Activated T-cell treated with anti-CD3 and anti-CD28 coated beads, Interleukin-2, amount 50 U/mL, for 48 hours (primary cell): ENCODE measurements at regions not wholly inside any gene's neighbourhood (a gene's known extent, or its start where the extent isn't known, plus 50 kb on each side); places are given as distances from the start of the nearest gene placed in this dataset.
"Not testable (repeated sequence)": the region's sequence is repeated elsewhere in the genome, so short reads cannot be mapped to it uniquely, and the experiment has no call there.

Experiments
- DNase-seq, 2 experiments: peaks; one replicate each; pipeline ENCODE4 v3.0.0-alpha.2; 2020

DNA sequence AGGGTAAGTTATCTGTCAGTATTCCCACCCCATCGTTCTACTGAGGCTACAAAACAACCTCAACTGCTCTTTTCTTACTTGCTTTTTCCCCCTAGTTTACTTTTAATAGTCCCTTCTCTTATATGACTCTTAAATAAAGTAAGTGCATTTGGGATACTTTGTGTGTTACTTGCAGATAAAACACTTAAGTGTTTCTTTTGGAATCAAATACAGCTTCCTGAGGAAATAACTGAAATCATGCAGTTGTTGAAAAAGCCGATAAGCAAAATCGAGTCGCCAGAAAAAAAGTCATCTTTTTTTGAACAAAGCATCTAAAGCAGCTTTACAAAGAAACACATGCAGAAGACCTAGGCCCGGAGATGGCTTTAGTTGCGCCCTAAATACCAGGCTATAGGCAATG, 53.5 kb upstream of the EPB41L4A start:
- no peak for DNase-seq

- DNase-seq = no peak
Measured at GRCh38 chr5:112473989-112474388, 54.9 kb upstream of the EPB41L4A start.

GRCh38 chr5:112475747-112476365, 56.8 kb upstream of the EPB41L4A start:
- DNase-seq = no peak

DNA sequence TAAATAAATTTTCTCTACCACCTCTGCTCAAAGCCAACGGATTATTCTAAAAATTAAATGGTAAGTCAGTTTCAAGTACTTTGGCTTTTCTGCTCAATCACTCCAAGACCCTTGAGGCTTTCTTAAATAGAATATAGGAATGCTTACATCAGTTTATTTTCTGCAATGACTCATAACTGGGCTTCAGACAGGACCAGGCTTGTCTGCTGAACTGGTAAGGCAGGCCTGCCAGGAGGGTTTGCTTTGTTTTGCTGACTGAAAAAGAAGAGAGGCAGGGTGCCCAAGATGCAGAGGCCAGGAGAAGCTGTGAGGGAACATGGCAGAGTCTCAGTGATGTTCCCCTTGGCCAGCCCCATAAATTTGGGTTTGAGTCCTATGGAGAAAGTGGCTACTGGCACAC, 60.3 kb upstream of the EPB41L4A start:
- DNase-seq = no peak

- no peak for DNase-seq
Measured at GRCh38 chr5:112480501-112480900, 61.4 kb upstream of the EPB41L4A start.

DNA sequence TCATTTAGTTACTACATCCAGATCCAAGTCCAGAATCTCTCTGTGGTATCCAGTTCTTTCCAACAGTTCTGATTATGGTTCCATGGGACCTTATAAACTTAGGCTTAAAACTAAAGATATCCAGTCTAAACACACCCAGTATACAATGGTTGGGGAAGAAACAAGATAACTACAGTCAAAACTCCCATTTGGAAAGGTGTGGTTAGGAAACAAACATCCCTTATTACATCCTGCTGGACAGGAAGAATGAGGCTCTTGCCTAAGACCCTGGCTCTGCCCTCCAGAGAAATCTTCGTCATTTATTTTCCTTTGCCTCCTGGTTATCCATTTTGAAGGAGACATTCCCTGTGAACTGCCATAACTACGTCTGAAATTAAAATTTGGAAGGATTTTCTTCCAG, 64.6 kb upstream of the EPB41L4A start:
- DNase-seq = no peak

- no peak for DNase-seq
Measured at GRCh38 chr5:112485934-112486355, 66.9 kb upstream of the EPB41L4A start.

DNA sequence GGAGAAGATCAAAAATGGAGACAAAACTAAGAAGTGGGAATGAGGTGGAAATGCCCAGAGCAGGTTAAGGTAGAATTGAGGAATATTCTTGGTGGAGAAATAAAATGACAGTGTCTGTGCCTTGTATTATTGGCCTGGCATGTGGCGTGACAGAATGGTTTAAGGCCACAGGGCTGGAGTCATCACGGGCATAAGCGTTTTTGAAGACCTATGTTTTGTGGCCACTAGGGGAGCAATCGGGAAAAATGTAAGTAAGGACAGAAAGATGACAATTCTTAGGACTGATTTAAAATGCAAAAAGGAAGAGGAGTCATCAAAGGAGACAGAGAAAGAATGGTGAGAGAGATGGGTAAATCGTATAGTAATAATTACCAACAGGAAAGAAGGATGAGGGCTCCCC, 72.2 kb upstream of the EPB41L4A start:
- DNase-seq = no peak

DNA sequence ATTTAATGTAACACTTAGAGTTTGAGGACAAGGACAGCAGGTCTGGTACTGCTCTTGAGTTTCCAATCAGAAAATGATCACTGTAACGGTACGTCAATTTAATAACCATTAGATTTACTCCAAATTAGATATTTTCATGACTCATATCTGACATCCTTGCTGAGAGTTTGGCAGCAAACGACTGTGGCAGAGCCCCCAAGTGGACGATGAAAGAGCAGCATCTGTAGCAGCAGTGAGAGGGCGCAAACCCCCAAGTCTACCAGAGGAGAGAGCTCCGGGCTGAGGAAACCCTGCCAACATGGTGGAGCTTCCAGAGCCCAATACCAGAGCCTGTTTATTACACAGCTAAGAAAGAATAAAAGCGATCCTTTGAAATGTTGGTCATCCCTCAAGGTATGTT, 73.2 kb upstream of the EPB41L4A start:
- peak; percentile 27 to 38 for DNase-seq

GRCh38 chr5:112503749-112504501, 84.8 kb upstream of the EPB41L4A start:
- not testable (repeated sequence) for DNase-seq

DNA sequence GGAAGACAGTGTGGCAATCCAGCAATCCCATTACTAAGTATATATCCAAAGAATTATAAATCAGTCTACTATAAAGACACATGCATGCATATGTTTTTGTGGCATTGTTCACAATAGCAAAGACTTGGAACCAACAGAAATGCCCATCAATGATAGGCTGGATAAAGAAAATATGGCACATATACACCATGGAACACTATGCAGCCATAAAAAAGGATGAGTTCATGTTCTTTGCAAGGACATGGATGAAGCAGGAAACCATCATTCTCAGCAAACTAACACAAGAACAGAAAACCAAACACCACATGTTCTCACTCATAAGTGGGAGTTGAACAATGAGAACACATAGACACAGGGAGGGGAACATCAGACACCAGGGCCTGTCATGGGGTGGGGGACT, 90.0 kb upstream of the EPB41L4A start:
- DNase-seq = not testable (repeated sequence)

DNA sequence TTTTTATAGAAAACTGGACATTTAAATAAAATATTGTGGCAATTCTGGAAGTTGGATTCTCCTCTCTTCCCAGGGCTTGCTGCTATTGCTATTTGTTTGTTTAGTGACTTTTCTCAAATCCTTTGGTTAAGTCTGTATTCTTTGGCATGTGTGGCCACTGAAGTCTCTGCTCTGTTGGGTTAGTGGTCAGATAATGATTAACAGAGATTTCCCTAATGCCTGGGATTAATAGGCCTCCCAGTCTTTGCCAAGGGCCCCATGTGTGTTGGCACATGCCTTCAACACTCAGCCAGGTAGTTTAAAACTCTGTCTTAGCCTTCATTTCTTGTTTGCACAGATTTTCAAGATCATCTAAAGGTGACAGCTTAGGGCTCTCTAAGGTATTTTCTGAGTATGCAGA, 92.8 kb upstream of the EPB41L4A start:
- DNase-seq = no peak

DNA sequence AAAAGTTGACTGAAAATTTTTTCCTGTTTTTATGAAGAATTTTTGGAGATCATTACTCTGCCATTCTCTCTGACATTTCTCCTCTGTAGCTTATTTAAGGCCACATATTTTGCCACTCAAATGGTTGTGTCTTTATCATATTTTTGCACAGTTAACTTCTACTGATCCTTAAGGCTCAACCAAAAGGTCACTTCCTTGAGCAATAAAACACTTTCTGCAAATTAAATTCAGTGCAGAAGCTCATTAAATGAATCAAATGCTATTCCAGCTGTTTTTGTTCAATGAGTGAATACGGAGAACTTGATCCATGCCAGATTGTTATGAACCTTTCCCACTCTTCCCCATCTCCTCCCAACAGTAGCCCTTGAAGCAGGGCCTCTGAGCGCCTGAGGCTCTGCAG, 93.8 kb upstream of the EPB41L4A start:
- no peak for DNase-seq

DNA sequence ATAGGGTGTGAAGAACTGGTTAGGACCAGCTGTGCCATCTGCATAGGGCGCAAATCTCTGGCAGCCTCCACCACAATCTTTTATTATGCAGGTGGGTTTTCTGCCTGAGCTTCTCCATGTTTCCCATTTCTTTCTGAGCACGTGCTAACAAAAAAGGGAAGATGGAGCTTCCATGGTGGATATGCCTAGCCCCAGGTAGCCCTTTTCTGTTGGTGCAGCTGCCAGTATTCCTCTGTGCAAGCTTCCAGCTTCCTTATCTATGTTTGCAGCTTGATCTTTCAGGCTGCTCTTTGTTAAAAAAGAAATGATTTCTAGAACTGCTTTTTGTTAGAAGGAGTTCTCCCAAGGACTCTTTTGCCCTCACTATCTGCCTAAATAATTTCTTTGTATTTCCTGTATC, 95.0 kb upstream of the EPB41L4A start:
- DNase-seq = no peak

DNA sequence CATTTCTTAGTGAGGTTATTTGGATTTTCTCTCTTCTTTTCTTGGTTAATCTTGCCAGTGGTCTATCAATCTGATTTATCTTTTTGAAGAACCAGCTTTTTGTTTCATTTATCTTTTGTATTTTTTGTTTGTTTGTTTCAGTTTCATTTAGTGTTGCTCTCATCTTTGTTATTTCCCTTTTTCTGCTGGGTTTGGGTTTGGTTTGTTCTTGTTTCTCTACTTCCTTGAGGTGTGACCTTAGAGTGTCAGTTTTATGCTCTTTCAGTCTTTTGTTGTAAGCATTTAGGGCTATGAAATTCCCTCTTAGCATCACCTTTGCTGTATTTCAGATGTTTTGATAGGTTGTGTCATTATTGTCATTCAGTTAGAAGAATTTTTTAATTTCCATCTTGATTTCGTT, 101.4 kb upstream of the EPB41L4A start:
- DNase-seq = not testable (repeated sequence)

DNA sequence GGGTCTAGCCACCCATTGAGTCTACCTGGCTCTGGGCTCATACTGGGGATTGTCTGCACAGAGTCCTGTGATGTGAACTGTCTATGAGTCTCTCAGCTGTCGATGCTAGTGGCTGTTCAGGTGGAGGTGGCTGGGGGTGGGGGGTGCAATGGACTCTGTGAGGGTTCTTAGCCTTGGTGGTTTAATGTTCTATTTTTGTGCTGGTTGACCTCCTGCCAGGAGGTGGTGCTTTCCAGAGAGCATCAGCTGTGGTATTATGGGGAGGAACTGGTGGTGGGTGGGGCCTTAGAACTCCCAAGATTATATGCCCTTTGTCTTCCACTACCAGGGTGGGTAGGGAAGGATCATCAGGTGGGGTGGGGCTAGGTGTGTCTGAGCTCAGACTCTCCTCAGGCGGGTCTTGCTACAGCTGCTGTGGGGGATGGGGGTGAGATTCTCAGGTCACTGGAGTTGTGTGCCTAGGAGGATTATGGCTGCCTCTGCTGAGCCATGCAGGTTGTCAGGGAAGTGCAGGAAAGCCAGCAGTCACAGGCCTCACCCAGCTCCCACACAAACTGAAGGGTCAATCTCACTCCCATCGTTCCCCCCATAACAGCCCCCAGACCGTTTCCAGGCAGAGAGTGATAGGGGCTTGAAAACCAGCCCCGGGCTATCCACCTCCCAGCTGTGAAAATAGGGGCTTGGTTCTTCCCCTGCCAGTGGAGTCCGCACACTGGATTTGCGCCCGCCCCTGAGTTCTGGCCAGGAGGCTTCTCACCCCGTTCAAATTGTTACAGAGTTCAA, 104.0 kb upstream of the EPB41L4A start:
- not testable (repeated sequence) for DNase-seq

GRCh38 chr5:112523674-112524263, 104.7 kb upstream of the EPB41L4A start:
- DNase-seq = not testable (repeated sequence)

- no peak for DNase-seq
Measured at GRCh38 chr5:112525217-112525616, 106.1 kb upstream of the EPB41L4A start.

- DNase-seq = no peak
Measured at GRCh38 chr5:112528928-112529327, 109.9 kb upstream of the EPB41L4A start.

GRCh38 chr5:112529525-112529924, 110.4 kb upstream of the EPB41L4A start:
- DNase-seq = no peak

DNA sequence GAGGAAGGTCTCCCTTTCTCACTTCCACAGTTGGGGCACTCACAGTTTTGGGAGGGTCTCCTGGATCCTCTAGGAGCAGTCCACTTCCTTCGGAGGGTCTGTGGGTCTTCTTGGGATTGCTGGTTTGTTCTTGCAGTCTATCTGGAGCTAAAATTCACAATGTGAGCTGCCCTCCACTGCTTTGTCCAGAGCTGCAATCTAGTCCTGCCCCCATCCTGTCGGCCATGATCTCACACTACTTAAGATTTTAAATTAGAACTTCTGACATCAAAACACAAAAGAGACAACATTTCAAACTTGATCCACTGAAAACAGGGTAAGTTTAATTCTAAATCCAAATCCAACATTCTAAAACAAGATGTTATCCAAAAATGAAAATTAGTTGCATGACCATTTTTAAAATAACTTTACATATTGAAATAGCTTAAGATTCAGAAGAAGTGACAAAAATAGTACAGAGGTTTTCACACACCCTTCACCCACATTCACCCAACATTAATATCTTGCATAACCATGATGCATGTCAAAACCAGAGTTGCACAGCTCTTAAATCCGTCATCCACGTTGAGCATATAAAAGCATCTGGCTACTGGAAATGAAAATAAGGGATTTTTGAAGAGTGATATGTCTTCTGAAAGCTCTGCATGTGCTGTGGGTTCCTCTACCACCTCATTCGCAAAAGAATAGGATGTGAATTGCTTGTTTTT, 113.7 kb upstream of the EPB41L4A start:
- DNase-seq = no peak

- DNase-seq = no peak
Measured at GRCh38 chr5:112533362-112533761, 114.3 kb upstream of the EPB41L4A start.

GRCh38 chr5:112534067-112534583, 115.0 kb upstream of the EPB41L4A start:
- no peak for DNase-seq
